ENCODE measurements at regions not wholly inside any gene's neighbourhood (a gene's known extent, or its start where the extent isn't known, plus 50 kb on each side); places are given as distances from the start of the nearest gene placed in this dataset.
"Not testable (repeated sequence)": the region's sequence is repeated elsewhere in the genome, so short reads cannot be mapped to it uniquely, and the experiment has no call there.

GRCh38 chr4:187485676-187486075 lies 509.9 kb upstream of the ZFP42 start:
- no peak for DNase-seq (ENCODE audit: low read depth)

GRCh38 chr4:187491286-187491685 lies 504.3 kb upstream of the ZFP42 start:
- no peak for DNase-seq (ENCODE audit: low read depth)

GRCh38 chr4:187491959-187492358 lies 503.6 kb upstream of the ZFP42 start:
- no peak for DNase-seq (ENCODE audit: low read depth)

DNA sequence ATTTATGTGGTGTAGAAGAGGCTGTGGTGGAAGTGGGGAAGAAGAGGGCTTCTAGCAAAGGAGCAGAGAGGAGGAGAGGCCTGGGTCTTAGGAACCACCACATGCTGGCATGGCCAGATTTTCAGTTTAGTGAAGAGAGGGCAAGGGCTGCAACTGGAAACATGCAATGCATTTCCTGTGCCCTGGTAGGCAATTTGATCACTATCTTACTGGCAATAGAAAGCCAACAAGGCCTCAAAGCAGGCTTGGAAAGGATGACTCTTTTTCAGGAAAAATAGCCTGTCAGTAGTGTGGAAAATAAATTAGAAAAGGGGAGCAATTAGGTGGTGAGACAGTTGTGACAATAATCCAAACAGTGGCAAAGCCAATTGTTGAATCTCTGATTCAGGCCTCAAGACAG lies 501.9 kb upstream of the ZFP42 start:
- no peak for DNase-seq (ENCODE audit: low read depth)

DNA sequence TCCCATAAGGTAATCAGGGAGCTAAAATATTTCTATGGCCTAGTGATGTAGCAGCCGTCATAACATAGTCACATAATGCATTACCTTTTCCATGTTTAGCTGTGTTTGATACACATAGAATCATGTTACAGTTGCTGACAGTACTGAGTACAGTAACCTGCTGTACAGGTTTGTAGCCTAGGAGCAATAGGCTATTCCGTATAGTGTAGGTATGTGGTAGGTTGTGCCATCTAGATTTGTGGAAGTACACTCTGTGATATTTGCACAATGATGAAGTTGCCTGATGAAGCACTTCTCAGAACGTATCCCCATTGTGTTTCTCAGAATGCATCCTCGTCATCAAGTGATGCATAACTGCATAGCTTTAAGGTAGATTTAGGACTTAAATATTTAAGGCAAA lies 495.6 kb upstream of the ZFP42 start:
- DNase-seq (ENCODE audit: low read depth), result no peak

DNA sequence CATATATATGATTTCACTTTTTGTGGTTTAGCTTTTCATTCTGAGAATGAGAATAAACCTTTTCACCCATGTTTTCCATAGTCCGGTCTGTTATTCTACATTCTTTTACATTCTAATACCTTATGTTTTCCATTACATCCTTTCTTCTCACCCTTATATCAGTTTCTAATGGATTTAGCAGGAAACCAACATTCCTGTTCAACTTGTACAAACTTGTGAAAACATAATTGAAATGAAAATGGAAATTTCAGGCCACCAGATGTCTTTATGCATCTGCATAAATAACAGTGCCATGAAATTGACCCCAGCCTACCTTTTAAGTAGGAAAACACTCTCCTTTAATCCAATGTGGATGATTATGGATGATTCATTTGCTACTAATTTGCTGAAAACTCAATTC lies 494.8 kb upstream of the ZFP42 start:
- no peak for DNase-seq (ENCODE audit: low read depth)

DNA sequence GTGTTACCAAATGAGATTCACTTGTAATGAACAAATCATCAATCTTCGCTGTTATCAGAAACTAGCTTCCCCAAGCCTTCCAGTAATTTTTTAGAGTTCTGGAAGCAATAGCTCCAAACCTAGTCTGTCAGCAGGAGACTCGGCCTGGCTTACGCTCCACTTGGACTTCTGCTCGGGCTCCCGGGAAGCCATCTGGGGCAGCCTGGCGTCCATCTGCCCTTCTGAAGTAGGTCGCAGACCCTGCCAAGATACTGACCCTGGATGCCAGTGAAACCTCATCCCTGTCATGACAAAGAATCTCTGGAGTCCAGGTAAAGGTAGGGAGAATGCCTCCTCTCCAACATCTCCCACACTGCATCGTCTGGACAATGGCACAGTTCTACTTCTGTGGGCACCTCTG lies 493.8 kb upstream of the ZFP42 start:
- DNase-seq (ENCODE audit: low read depth), result no peak

DNA sequence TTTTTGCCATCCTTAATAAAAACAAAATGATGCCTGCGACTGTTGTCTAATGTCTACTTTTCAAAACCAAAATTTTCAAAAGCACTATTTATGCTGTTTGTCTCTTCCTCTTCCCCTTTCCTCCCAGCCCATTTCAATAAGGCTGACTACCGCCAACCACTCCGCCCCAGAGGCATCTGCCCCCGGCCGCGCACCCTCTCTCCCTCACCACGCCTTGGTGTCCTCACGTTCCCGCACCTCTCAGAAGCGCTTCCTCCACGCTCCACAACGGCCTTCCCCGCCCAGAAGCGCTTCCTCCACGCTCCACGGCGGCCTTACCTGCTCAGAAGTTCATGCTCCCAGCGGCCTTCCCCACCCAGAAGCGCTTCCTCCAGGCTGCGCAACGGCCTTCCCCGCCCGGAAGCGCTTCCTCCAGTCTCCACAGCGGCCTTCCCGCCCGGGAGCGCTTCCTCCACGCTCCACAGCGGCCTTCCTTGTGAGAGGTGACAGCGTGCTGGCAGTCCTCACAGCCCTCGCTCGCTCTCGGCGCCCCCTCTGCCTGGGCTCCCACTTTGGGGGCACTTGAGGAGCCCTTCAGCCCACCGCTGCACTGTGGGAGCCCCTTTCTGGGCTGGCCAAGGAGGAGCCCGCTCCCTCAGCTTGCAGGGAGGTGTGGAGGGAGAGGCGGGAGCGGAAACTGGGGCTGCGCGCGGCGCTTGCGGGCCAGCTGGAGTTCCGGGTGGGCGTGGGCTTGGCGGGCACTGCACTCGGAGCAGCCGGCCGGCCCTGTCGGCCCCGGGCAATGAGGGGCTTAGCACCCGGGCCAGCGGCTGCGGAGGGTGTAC lies 490.4 kb upstream of the ZFP42 start:
- DNase-seq (ENCODE audit: low read depth), result no peak

DNA sequence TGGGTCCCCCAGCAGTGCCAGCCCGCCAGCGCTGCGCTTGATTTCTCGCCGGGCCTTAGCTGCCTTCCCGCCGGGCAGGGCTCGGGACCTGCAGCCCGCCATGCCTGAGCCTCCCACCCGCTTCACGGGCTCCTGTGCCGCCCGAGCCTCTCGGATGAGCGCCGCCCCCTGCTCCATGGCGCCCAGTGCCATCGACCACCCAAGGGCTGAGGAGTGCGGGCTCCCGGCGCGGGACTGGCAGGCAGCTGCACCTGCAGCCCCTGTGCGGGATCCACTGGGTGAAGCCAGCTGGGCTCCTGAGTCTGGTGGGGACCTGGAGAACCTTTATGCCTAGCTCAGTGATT lies 489.8 kb upstream of the ZFP42 start:
- DNase-seq (ENCODE audit: low read depth), result not testable (repeated sequence)

DNA sequence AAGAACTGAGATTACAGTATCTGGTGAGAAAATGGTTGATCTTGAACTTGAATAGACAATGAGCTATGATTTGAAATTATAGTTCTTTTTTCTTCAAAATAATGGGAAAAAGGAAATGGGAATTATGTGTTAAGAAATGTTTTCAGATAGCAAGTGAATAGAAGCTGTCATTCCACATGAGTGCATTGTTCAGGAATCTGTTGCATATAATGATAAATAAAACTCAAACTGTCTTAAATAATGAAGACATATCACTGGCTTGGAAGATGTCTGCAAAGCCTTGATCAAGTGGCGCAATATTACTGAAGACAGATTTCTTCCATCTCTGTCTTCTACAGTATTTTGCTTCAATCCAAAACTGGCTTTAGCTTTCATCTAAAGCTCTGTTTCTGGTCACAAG lies 479.3 kb upstream of the ZFP42 start:
- DNase-seq (ENCODE audit: low read depth), result no peak

- no peak for DNase-seq (ENCODE audit: low read depth)
Observed at GRCh38 chr4:187541666-187542065, 453.9 kb upstream of the ZFP42 start.

GRCh38 chr4:187544461-187545053 lies 451.0 kb upstream of the ZFP42 start:
- no peak for DNase-seq (ENCODE audit: low read depth)

GRCh38 chr4:187547316-187547715 lies 448.3 kb upstream of the ZFP42 start:
- no peak for DNase-seq (ENCODE audit: low read depth)

- DNase-seq (ENCODE audit: low read depth), result no peak
Observed at GRCh38 chr4:187550256-187550950, 445.2 kb upstream of the ZFP42 start.

GRCh38 chr4:187552781-187553180 lies 442.8 kb upstream of the ZFP42 start:
- DNase-seq (ENCODE audit: low read depth), result no peak

- DNase-seq (ENCODE audit: low read depth), result no peak
Observed at GRCh38 chr4:187555174-187555573, 440.4 kb upstream of the ZFP42 start.

GRCh38 chr4:187558391-187558790 lies 437.2 kb upstream of the ZFP42 start:
- DNase-seq (ENCODE audit: low read depth), result no peak

- DNase-seq (ENCODE audit: low read depth), result no peak
Observed at GRCh38 chr4:187562345-187562744, 433.2 kb upstream of the ZFP42 start.

GRCh38 chr4:187565416-187565815 lies 430.2 kb upstream of the ZFP42 start:
- DNase-seq (ENCODE audit: low read depth), result no peak

- DNase-seq (ENCODE audit: low read depth), result no peak
Observed at GRCh38 chr4:187569871-187570270, 425.7 kb upstream of the ZFP42 start.

DNA sequence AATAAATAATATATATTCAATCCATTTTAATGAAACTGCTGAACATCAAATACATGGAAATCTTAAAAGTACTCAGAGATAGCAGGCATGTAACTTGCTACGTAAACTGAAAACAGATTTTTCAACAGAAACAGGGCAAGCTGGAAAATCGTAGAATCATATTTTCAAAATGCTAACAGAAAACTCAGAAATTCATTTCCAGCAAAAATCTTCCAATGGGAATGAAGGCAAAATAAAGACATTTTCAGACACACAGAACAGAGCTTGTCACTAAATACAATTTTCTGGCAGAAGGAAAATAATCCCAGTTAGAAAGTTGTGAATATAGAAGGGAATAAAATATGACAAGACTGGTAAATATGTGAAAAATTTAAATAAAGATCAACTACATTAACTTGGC lies 419.9 kb upstream of the ZFP42 start:
- no peak for DNase-seq (ENCODE audit: low read depth)

DNA sequence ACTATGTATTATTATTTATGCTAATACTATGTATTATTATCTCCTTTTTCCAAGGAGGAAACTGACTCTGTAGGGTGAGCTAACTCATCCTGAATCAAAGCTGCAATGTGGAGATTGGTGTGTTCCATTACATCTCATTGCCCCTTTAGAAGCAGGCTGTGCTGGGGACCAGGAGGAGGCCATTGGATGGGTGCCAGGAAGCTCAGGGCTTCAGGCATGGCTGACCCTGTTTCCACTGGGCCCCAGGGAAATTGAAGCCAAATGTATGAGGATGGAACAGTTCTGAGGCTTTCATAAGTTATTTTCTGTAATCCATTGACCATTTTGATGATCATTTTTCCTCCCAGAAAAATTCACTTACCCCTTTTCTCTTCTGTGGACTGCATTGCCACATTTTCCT lies 418.8 kb upstream of the ZFP42 start:
- no peak for DNase-seq (ENCODE audit: low read depth)

DNA sequence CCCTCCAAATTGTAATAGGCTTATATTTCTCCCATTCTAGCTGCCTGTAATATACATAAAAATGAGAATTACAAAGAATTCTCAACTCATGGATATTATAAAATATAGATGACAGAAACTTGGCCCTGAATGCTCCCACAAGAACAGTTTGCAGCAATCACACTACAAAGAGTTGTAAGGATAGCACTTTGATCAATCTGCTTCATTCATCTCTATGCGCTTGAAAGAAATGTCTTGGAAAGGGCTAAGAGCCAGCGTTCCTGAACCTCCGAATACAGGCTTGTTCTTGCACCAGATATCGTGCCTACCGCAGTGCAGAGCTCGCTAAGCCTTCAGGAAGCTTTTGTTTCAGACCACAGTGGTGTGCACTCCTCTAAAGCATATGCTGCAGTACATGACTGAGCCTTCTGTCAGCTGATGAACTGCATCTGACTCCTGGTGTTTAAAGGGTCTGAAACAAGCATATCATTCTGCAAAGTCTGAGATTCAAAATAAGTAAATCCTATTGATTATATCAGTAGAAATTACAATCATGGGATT lies 417.6 kb upstream of the ZFP42 start:
- DNase-seq (ENCODE audit: low read depth), result no peak

All from activated T-cell treated with anti-CD3 and anti-CD28 coated beads for 48 hours (primary cell).